GM19463 (cell line): ENCODE measurements at regions not wholly inside any gene's neighbourhood (a gene's known extent, or its start where the extent isn't known, plus 50 kb on each side); places are given as distances from the start of the nearest gene placed in this dataset.

Experiments
- ATAC-seq: cut with Tn5 transposase; IDR thresholded peaks from one replicate; pipeline ENCODE4 v1.9.1; 2021; ENCODE audit warnings: mild to moderate bottlenecking, moderate library complexity; ENCODE audit not compliant: unreplicated experiment

DNA sequence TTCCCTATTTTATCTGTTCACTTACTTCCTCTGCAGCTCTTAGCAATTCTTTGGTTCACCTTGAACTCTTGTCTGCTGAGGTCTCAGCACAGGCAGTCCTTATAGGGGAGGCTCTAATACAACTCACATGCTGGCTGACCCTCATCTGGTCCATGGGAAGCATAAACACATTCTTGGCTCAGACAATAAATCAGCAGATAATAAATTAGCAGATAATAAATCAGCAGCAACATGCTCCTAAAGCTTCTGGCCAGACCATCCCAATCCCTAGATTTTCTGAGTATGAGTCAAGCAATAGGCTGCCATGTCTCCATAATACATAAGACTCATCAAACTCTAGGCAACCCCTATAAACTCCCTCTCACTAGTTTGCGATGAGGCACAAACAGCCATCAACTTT is 208.6 kb upstream of the STEAP4 start:
- ATAC-seq: no peak

DNA sequence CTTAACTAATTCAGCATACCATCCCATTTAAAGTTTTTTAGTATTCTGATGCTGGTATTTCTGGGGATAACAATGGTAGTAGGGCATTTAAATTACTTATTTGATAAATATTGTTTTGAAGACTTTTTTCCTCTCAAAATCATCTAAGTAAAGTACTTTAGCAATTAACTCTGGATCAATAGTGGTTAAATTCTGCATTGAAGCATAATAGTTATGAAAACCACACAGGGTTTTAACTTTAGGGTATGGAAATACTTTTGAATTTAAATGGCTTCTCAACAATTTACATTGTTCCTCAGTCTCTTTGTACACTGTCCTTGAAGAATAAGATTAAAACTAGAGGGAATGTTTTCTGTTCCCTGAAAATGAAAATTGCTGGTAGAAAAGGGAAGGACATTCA is 202.6 kb upstream of the STEAP4 start:
- no peak for ATAC-seq

DNA sequence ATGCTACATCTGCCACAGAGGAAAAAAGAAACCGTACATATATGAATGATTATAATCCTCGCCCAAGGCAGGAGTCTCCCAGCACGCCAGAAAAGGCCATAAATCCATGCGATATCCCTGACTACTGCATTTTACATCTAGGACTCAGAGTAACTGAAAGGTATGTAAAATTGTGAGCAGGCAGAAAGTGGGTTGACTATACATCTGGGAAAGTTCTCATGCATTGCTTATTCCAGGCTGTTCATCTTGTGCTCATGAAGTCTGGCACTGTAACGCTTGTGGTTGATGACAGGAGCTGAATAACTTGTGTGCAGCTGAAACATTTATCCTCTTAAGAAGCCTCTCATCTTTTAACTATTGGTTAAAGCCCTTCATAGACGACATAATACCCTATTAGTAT is 193.4 kb upstream of the STEAP4 start:
- ATAC-seq: no peak

GRCh38 chr7:88495881-88496725 is 189.4 kb upstream of the STEAP4 start:
- ATAC-seq: no peak

DNA sequence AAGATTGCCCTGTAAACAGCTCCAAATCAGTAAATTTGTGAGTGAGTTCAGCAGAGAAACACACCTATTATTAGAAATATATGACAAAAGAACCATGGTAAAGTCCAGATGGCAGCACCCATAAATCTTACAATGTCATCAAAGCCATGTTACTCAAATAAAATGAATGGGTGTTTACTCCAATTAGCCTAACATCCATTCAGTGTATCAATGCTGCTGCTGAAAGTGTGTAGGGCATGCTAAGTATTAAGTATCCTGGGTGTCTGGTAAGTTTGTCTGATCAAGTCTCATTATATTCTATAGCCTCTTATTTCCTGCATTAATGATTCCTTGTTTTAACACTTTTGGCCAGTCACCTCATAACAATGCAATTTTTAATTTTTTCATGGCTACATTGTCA is 185.5 kb upstream of the STEAP4 start:
- no peak for ATAC-seq

GRCh38 chr7:88490874-88491273 is 184.2 kb upstream of the STEAP4 start:
- no peak for ATAC-seq

DNA sequence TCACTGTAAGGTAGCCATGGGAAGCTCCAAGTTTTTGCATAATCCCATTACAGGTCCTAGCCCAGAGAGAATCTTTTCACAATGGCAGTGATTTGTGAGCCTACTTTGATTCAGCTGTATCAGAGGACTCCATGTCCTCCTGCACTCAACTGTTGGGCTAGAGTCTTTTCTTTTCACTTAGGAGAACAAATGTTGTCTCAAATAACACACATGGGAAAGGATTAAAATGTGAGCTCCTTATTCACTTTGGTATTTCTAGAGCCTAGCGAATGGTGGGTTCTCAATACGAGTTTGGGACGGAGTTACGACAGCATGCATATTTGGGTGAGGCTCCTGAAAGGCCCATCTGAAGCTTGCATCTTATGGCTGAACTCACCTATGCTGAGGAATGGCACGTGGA is 183.5 kb upstream of the STEAP4 start:
- no peak for ATAC-seq

GRCh38 chr7:88485821-88486220 is 179.1 kb upstream of the STEAP4 start:
- ATAC-seq: no peak

GRCh38 chr7:88484551-88484950 is 177.9 kb upstream of the STEAP4 start:
- ATAC-seq: no peak

DNA sequence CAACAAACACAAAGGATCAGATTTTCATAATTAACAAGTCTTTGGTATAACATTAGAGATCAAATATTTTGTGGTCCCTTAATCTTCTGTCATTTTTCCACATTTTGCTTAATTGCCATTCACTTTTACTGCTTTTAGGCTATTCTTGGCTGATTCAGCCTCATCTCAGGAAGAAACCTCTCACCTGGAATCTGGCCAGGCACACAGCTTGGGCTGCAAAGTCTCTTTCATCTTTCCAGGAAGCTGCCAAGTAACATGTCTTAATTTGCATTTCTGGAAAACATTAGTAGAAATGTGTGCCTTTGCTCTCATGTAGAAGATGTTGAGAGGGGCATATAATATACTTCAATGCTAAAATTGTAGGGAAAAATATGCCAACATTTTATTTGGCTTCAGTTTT is 174.2 kb upstream of the STEAP4 start:
- ATAC-seq: no peak

- ATAC-seq: no peak
These were observed 173.6 kb upstream of the STEAP4 start for GRCh38 chr7:88480271-88480670.

DNA sequence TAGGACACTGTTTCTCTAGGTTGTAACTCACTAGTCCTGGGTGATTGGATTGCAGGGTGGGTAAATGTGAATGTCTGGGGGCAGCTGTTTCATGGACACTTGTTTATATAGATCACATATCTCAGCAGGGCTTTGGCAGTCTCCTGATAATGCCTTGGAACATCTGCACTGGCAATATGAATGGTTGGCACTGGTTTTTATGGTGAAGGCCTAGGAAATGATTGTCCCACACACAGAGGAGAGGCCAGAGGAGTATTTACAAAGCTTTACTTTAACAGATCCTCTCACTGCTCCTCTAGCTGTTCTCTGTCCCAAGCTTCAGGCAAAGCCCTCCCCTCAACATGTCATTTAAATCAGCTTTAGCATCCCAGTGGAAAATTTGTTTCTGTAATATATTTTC is 171.3 kb upstream of the STEAP4 start:
- no peak for ATAC-seq

- no peak for ATAC-seq
These were observed 158.9 kb upstream of the STEAP4 start for GRCh38 chr7:88465600-88465999.

- no peak for ATAC-seq
These were observed 156.1 kb upstream of the STEAP4 start for GRCh38 chr7:88462799-88463198.

DNA sequence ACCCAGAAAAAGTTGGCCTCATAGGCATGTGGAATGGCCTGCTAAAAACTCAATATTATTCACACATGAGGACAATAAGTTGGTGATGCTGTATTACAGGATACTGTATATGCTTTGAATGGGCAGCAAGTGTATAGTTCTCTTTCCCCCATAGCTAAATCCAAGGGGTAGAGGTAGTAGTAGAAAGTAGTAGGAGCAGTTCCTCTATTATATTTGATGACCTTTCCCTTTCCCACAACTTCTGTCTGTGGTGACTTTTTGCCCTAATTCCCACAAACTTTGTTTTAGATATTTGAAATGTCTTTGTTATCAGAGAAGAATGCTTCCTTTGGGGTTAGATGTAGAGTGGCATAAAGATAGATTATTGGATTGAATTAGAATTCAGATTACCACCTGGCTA is 154.0 kb upstream of the STEAP4 start:
- no peak for ATAC-seq

- no peak for ATAC-seq
These were observed 152.3 kb upstream of the STEAP4 start for GRCh38 chr7:88458946-88459345.

- ATAC-seq: no peak
These were observed 151.6 kb upstream of the STEAP4 start for GRCh38 chr7:88458279-88458678.

DNA sequence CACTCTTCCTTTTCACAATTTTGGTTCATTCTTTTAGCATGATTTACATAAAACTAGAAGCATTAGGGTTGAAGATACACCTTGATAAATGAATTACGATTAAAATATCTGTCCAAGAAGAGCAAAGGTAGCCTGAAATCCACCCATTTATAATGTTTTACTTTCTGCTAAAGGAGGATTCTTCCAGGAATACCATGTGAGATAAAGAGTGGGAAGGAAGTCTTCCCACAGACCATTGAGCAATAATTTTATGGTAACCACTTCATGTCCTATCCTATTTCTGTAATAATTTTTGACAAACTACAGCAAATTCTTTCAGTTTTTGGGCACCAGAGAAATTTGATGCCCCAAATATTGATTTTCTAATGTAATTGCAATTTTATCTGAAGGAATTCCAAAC is 150.6 kb upstream of the STEAP4 start:
- ATAC-seq: no peak

DNA sequence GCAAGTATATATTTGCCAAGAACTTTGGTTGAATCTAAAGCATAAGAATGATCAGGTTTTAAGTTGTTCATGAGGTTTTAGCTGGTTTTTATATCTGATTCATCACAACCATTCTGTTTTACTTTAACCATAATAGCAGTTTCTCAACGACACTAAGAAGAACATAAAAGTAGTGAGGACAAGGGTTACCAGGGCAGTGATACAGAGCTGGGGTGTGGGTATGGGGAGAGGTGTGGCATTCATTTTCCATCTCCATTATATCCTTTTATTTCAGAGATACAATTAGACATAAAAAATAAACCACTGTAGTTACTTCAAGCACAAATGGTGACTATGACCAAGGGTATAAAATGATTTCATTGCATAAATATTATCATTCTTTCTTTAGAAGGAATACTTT is 149.8 kb upstream of the STEAP4 start:
- ATAC-seq: no peak

GRCh38 chr7:88455696-88456095 is 149.0 kb upstream of the STEAP4 start:
- ATAC-seq: no peak

GRCh38 chr7:88452646-88453045 is 146.0 kb upstream of the STEAP4 start:
- peak; percentile 71 for ATAC-seq

GRCh38 chr7:88450874-88451273 is 144.2 kb upstream of the STEAP4 start:
- no peak for ATAC-seq

DNA sequence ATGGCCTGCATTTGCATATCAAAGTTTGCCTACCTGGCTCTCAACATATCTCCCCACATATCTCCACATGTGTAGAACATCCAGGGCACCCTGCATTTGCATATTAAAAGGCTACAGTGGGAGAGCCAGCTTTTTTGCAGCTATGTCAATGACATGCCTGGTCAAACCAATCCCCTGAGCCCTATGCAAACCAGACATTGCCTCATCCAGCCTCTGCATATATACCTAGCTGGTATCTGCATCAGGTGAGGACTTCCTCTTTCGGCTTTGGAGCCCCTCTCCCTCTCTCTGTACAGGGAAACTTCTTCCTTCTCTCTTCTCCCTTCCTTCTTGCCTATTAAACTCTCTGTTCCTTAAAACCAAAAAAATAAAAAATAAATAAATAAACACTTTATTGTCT is 142.7 kb upstream of the STEAP4 start:
- no peak for ATAC-seq
